ENCODE measurements at regions not wholly inside any gene's neighbourhood (a gene's known extent, or its start where the extent isn't known, plus 50 kb on each side); places are given as distances from the start of the nearest gene placed in this dataset.

DNA sequence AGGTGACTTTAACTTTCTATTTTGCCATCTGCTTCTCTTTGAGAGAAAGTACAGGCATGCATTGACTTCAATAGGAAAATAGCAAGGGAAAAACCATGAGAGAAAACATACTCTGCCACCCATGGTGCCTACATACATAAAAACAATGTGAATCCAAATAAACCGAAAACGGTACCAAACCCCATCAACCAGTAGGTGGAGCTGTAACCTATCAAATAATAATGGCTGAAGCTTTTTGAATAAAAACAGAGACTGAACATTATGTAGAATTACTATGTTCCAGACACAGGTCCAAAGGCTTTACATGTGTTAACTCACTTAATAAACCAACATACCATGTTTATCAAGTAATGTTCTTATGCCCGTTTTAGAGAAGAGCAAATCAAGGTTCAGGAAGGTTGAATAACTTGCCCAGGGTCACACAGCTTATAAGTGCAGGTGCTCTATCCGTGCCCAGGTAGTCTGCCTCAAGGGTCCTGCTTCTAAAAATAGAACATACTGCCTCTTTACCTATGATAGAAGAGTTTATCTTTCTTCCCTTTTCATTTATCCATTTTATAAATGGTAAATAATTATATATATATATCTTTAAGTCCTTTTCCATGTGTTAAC, 293.9 kb upstream of the SYT4 start:
- TF ChIP-seq, protein P1, sequence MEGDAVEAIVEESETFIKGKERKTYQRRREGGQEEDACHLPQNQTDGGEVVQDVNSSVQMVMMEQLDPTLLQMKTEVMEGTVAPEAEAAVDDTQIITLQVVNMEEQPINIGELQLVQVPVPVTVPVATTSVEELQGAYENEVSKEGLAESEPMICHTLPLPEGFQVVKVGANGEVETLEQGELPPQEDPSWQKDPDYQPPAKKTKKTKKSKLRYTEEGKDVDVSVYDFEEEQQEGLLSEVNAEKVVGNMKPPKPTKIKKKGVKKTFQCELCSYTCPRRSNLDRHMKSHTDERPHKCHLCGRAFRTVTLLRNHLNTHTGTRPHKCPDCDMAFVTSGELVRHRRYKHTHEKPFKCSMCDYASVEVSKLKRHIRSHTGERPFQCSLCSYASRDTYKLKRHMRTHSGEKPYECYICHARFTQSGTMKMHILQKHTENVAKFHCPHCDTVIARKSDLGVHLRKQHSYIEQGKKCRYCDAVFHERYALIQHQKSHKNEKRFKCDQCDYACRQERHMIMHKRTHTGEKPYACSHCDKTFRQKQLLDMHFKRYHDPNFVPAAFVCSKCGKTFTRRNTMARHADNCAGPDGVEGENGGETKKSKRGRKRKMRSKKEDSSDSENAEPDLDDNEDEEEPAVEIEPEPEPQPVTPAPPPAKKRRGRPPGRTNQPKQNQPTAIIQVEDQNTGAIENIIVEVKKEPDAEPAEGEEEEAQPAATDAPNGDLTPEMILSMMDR (IDR thresholded peaks at IDR 0.05), result peak; percentile 90
- no peak for TF ChIP-seq EZH2phosphoT487 (IDR thresholded peaks at IDR 0.05)

Measured in neural progenitor cell (in vitro differentiated cells).